ENCODE measurements at regions not wholly inside any gene's neighbourhood (a gene's known extent, or its start where the extent isn't known, plus 50 kb on each side); places are given as distances from the start of the nearest gene placed in this dataset.

- no peak for TF ChIP-seq RAD21 (CRISPR knock-in tag; conservative IDR thresholded peaks at IDR 0.05 in 1 of 2, IDR thresholded peaks at IDR 0.05 in 1 of 2)
- no peak for TF ChIP-seq CBX2 (IDR thresholded peaks at IDR 0.05; ENCODE audit: insufficient read depth, low read length, poor library complexity, severe bottlenecking)
- no peak for TF ChIP-seq STAT6 (CRISPR knock-in tag; IDR thresholded peaks at IDR 0.05)
- no peak for TF ChIP-seq CTCF (IDR thresholded peaks at IDR 0.05 in 2 of 3, conservative IDR thresholded peaks at IDR 0.05 in 1 of 3; ENCODE audit: insufficient read depth in 2 of 3, low read depth in 1 of 3, low read length in 3 of 3)
- no peak for TF ChIP-seq BRF2 (IDR thresholded peaks at IDR 0.05; ENCODE audit: borderline replicate concordance, insufficient read depth, insufficient read length)
- TF ChIP-seq ZNF586 (CRISPR knock-in tag; conservative IDR thresholded peaks at IDR 0.05), result no peak
- TF ChIP-seq ZNF707 (CRISPR knock-in tag; conservative IDR thresholded peaks at IDR 0.05), result no peak
- TF ChIP-seq, protein P1, sequence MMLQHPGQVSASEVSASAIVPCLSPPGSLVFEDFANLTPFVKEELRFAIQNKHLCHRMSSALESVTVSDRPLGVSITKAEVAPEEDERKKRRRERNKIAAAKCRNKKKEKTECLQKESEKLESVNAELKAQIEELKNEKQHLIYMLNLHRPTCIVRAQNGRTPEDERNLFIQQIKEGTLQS (IDR thresholded peaks at IDR 0.05), result no peak
- TF ChIP-seq, protein P1 (CRISPR knock-in tag; conservative IDR thresholded peaks at IDR 0.05), result no peak
These were observed 272.3 kb upstream of the ARRDC4 start for GRCh38 chr15:97688177-97688576.

All from K562 (cell line).